Peyer's patch (tissue), 4 donors: ENCODE measurements at regions not wholly inside any gene's neighbourhood (a gene's known extent, or its start where the extent isn't known, plus 50 kb on each side); places are given as distances from the start of the nearest gene placed in this dataset.

Experiments used
- DNase-seq, 3 donors: peaks; one replicate each; pipeline ENCODE4 v3.0.0-alpha.2; 2017 to 2019
- H3K27ac ChIP-seq, 4 donors: fragments of 200-600 bp; sonication (generic); one replicate each; pipeline ENCODE4 v1.5.1; 2016 to 2019
- H3K27me3 ChIP-seq, 2 donors: fragments of 200-600 bp; sonication (generic); one replicate each; pipeline ENCODE4 v1.5.1; 2019
- H3K36me3 ChIP-seq, 3 donors: fragments of 200-600 bp; sonication (generic); one replicate each; pipeline ENCODE4 v1.5.1; 2016 to 2019
- H3K4me1 ChIP-seq, 4 donors: fragments of 200-600 bp; sonication (generic); one replicate each; pipeline ENCODE4 v1.5.1; 2016 to 2019
- H3K4me3 ChIP-seq, 4 donors: fragments of 200-600 bp; sonication (generic); 1 replicate in 3 of 4; 2 replicates in 1 of 4; pipeline ENCODE4 v1.5.1; 2016 to 2019; ENCODE audit warnings: mild to moderate bottlenecking in 1 of 4
- H3K9me3 ChIP-seq, 4 donors: fragments of 200-600 bp; sonication (generic); one replicate each; pipeline ENCODE4 v1.5.1; 2016 to 2019; ENCODE audit warnings: mild to moderate bottlenecking in 1 of 4
- POLR2A ChIP-seq, 2 donors: fragments of 450-650 bp; IDR thresholded peaks; one replicate each; pipeline ENCODE4 v1.5.1; 2017; ENCODE audit warnings: antibody characterized with exemption in 2 of 2, mild to moderate bottlenecking in 2 of 2, moderate library complexity in 2 of 2
- TF ChIP-seq, protein P1 (sequence below), 6 experiments: fragments of 450-650 bp in 4 of 6; fragments of 200-600 bp in 2 of 6; sonication (generic) in 1 of 6; IDR thresholded peaks; one replicate each; pipeline ENCODE4 v1.5.1; 2017 to 2019; ENCODE audit warnings: antibody characterized with exemption in 6 of 6, mild to moderate bottlenecking in 3 of 6, moderate library complexity in 1 of 6

DNA sequence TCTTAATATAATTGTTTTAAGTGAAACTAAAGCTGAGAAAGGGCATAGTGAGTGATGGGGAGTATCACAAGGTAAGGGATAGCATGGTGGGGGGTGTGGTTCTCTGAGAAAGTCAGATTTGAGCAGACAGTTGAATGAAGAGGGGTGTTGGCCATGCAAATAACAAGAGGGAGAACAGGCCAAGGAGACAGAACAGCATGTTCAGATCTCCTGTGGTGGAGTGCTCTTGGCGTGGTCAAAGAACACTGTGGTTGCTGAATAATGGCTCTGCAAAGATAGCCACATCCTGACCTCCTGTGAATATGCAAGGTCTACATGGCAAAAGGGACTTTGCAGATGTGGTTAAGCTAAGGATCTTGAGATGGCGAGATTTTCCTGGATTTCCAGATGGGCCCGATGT is 389.2 kb downstream of the TMEM182 start:
- Histone ChIP-seq H3K27me3 (no peaks in the 10 kb centered on the region), H3K4me1 (no peaks in the 10 kb centered on the region), H3K4me3 (no peak overlapping the region), H3K9me3 (no peaks in the 10 kb centered on the region), H3K36me3 (no peaks in the 10 kb centered on the region), H3K27ac (no peak overlapping the region)
- TF ChIP-seq, protein P1, sequence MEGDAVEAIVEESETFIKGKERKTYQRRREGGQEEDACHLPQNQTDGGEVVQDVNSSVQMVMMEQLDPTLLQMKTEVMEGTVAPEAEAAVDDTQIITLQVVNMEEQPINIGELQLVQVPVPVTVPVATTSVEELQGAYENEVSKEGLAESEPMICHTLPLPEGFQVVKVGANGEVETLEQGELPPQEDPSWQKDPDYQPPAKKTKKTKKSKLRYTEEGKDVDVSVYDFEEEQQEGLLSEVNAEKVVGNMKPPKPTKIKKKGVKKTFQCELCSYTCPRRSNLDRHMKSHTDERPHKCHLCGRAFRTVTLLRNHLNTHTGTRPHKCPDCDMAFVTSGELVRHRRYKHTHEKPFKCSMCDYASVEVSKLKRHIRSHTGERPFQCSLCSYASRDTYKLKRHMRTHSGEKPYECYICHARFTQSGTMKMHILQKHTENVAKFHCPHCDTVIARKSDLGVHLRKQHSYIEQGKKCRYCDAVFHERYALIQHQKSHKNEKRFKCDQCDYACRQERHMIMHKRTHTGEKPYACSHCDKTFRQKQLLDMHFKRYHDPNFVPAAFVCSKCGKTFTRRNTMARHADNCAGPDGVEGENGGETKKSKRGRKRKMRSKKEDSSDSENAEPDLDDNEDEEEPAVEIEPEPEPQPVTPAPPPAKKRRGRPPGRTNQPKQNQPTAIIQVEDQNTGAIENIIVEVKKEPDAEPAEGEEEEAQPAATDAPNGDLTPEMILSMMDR (IDR thresholded peaks at IDR 0.05): no peak
- no peak for TF ChIP-seq POLR2A (IDR thresholded peaks at IDR 0.05)
- DNase-seq: no peak

DNA sequence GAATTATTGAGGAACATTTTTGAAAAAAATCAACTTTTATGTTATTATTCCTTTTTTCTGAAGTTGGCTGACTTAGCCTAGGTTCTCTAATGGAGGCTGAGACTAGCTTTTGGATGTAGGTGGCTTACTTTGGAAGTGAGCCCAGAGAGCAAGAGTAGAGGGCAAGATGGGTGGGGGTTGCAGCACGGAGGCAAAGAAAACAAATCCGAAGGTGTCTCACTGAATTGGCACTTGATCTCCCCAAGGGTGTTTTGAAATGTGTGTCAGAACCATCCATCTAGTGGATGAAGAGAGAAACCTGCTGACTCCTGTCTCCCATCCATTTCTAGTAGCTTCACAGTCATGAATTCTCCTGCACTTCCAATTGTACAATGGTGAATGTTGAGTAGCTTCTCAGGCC is 390.7 kb downstream of the TMEM182 start:
- DNase-seq: no peak
- TF ChIP-seq POLR2A (IDR thresholded peaks at IDR 0.05): no peak
- TF ChIP-seq, protein P1 (IDR thresholded peaks at IDR 0.05): no peak
- Histone ChIP-seq H3K27ac (no peak overlapping the region), H3K4me3 (no peak overlapping the region), H3K4me1 (no peaks in the 10 kb centered on the region), H3K36me3 (no peaks in the 10 kb centered on the region), H3K9me3 (no peaks in the 10 kb centered on the region), H3K27me3 (no peaks in the 10 kb centered on the region)

DNA sequence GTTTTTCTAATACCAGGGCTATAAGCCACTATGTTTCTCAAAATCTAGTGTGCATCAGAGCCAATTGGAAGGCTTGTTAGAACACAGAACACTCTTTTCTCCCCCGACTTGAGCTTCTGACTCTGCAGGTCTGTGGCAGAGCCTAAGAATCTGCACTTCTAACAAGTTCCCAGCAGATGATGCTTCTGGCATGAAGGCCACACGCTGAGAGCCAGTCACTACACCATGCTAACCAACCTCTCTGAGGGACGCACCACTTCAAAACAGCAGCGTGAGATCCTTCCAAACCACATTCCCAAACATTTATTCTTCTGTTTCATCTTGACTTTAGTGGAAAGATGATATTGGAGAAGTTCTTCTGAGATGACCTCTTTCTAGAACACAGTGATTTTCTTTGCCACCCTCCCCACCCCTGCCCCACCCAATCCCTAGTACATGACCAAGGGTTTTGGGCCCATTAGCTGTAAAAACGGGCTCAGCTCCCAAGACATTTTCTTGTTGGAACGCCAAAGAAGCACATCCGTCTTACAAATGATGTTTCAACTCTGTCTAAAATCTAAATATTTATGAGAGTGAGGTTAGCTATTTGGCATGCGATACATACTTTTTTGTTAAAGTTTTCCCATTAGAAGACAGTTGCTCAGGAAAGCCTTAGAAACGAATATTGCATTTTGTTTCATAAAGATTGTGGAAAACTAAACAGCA is 391.9 kb downstream of the TMEM182 start:
- no peak for TF ChIP-seq POLR2A (IDR thresholded peaks at IDR 0.05)
- TF ChIP-seq, protein P1 (IDR thresholded peaks at IDR 0.05): no peak
- Histone ChIP-seq H3K27ac (no peak overlapping the region), H3K4me3 (no peak overlapping the region), H3K9me3 (no peaks in the 10 kb centered on the region), H3K36me3 (no peaks in the 10 kb centered on the region), H3K27me3 (no peaks in the 10 kb centered on the region), H3K4me1 (no peaks in the 10 kb centered on the region)
- DNase-seq: no peak

DNA sequence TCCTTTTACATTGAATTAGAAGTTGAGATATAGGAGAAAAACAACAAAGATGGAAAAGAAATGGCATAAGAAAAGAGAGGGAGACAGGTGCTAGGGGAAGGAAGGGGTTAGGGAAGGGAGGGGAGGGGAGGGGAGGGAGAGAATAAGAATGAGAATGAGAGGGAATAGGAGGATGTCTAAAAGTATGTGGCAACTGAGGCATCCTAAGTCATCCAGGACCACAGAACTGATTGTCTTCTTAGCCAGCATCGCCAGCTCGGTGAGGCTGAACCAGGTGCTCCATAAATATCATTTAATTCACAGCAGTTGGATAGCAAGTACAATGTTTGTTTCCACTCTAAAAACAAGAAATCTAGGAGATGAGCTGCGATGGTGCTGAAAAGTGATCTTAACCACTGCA is 393.5 kb downstream of the TMEM182 start:
- no peak overlapping the region for H3K27ac ChIP-seq
- TF ChIP-seq POLR2A (IDR thresholded peaks at IDR 0.05): no peak
- TF ChIP-seq, protein P1 (IDR thresholded peaks at IDR 0.05): no peak
- H3K27me3 ChIP-seq: no peaks in the 10 kb centered on the region
- no peaks in the 10 kb centered on the region for H3K4me1 ChIP-seq
- H3K36me3 ChIP-seq: no peaks in the 10 kb centered on the region
- DNase-seq: no peak
- H3K4me3 ChIP-seq: no peak overlapping the region
- H3K9me3 ChIP-seq: no peaks in the 10 kb centered on the region

DNA sequence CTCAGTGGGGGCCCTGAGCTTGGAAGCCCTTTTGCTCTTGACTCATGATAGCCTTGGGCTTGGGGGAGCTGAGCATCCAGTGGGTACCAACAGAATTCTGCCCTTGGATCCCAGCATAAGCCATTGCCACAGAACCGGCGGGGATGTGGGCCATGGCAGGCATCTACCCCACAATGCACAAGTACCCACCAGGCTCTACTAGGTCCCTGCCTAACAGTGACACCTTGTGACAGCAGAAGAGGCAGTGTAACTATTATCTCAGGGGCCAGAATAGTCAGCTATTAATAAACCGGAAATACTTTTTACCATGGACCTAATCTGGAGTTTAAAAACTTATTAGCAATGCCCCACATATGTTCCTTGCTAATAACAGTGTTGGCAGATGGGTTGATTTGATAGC is 397.2 kb downstream of the TMEM182 start:
- Histone ChIP-seq H3K9me3 (no peaks in the 10 kb centered on the region), H3K36me3 (no peaks in the 10 kb centered on the region), H3K27ac (no peak overlapping the region), H3K4me1 (no peaks in the 10 kb centered on the region), H3K27me3 (no peaks in the 10 kb centered on the region), H3K4me3 (no peak overlapping the region)
- TF ChIP-seq POLR2A (IDR thresholded peaks at IDR 0.05): no peak
- TF ChIP-seq, protein P1 (IDR thresholded peaks at IDR 0.05): no peak
- no peak for DNase-seq
